Globus pallidus (tissue), 1 donor: ENCODE measurements at regions not wholly inside any gene's neighbourhood (a gene's known extent, or its start where the extent isn't known, plus 50 kb on each side); places are given as distances from the start of the nearest gene placed in this dataset.

Experiments used
- DNase-seq: peaks from one replicate; pipeline ENCODE4 v3.0.0-alpha.2; 2015; ENCODE audit warnings: low spot score

DNA sequence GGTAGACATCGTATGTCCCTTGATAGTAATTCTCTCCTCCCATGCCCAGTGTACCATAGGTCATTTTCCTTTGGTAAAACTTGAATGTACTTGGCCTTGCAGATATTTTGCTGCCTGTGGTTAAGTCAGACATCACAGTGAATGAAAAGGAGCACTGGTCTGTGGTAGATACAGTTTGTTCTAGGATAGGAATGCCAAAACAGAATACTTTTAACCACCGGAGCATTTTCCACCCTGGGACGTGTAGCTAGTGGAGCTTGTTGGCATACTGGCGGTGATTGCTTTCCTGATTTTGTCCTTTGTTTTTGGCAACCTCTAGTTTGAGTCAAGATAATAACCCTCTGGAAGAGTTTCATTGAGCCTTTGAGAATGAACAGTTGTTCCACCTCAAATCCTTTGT lies 92.0 kb upstream of the BMPER start:
- DNase-seq = no peak

DNA sequence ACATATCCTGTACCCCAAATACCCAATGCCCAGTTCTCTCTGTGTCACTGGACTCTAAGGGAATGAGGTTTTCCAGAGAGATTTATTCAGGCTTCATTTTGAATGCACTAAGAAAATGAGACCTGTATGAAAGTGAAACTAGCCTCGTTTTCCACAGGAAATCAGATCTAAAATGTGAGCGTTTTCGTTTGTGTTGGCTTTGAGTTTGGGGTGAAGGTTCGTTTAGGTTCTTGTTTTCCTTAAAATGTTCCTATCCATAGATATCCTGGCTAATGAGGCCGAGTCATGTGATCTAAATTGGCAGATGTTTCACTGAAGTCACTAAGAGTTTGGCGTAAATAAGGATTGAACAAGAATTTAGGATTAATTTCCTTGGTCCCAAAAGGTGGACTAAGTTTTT lies 90.9 kb upstream of the BMPER start:
- DNase-seq = no peak

DNA sequence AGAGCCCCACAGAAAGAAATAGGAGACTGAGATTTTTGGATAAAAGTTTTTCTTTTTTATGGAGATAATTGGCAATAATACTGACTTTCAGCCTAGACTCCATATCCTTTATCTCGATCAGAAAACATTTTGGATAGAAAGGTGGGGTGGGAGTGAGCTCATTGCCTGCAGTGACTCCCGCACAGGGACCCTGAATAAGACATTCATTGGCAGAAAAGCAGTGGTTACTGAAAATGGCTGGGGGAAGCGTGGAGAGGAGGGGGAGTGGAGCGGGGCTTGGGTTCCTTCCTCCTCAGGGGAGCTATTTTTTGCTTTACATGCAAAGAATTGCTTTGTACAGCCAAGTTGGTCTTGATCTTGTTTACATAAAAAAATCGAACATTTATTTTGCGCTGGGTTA lies 90.4 kb upstream of the BMPER start:
- DNase-seq = no peak

DNA sequence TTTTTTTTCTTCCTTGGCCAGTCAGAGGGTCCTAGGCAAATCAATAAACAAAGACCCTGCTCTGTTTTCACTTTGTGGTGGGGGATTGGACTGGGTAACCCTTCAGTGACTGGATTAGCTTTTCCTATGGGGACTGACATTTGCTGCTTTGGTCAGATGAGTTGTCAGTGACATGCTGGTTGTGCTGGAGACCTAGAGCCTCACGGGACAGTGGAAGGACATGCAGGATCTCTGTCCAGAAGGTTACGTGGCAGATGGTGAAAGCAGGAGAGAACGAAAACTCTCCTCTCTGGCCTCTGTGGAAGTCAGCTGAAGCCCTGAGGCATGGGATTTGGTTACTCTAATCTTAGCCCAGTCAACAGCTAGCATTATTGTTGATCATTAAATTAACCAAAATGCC lies 90.0 kb upstream of the BMPER start:
- DNase-seq = no peak

DNA sequence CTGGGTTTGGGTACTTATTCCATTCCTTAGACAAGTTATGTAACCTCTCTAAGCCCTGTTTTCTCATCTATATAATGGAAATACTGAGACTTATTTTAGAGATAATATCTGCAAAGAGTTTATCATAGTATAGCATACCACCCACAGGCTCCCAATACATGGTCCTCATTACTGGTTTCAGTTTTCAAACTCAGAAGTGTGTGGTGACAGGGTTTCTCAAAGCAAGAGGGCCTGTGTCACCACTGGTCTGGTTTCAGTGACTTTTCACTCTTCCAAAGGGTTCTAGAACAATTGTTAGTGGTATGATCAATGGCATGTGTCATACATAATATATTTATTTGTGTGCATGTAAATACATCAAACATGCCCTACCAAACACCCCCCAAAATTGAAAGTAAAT lies 89.2 kb upstream of the BMPER start:
- DNase-seq = no peak

DNA sequence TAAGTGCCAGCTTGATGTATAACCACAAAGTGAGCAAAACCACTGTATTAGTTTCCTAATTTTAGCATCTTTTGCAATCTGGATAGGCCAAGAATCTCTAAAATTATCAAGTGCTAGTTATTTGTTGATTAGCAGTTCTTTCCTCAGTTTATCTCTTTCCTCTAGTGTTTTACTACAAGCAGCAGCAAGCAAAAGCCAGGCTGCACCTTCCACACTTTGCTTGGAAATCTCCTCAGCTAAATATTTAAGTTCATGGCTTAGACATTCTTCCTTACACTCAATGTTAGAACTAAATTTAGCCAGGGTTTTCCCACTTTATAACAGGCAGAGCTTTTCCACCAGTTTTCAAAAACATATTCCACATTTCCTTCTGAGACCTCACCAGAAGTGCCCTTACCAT lies 85.7 kb upstream of the BMPER start:
- no peak for DNase-seq

DNA sequence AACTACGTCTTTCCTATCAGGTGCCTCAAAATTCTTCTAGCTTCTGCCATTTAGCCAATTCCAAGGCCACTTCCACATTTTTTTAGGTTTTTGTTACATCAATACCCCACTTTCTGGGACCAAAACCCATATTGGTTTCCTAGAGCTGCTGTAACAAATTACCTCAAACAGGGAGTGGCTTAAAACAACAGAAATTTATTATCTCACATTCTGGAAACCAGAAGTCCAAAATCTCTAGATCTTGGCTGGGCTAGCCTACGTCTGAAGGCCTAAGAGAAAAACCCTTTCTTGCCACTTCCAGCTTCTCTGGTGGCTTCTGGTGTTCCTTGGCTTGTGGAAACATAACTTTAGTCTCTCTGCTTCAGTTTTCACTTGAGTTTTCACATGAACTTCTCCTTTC lies 85.1 kb upstream of the BMPER start:
- DNase-seq = no peak

DNA sequence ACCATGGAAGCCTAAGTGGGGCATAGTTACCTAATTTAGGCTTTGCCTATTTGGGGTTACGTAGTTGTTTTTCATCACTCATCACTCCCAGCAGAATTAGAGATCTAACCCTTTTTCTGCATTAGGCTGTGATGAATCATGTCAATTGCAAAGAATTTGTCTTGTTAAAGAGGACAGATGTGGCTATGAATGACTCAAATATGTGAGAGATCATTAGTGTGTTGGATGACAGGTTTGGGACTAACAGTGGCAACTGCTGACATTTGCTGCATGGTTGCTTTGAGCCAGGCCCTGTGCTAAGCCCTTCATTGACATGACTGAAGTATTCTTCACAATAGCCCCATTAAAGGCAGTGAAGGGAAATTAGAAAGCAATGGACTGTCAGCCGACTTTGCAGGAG lies 83.4 kb upstream of the BMPER start:
- DNase-seq = no peak

DNA sequence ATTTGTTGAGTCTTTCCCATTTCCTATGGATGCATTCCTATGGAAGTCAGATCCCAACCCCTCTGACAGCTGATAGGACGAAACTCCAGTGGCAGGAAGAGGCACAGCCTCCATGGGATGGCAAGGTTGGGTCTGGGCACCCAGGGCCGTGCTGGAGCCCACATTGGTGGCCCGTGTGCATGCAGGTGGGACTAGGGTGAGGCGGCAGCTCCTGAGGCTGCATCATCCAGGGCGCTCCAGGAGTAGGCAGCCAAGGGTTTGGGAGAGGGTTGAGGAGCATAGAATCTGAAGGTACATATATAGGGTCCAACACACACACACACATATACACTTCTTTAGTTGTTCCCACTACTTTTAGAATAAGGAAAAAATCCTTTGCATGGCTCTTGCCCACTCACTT lies 81.4 kb upstream of the BMPER start:
- DNase-seq = no peak

DNA sequence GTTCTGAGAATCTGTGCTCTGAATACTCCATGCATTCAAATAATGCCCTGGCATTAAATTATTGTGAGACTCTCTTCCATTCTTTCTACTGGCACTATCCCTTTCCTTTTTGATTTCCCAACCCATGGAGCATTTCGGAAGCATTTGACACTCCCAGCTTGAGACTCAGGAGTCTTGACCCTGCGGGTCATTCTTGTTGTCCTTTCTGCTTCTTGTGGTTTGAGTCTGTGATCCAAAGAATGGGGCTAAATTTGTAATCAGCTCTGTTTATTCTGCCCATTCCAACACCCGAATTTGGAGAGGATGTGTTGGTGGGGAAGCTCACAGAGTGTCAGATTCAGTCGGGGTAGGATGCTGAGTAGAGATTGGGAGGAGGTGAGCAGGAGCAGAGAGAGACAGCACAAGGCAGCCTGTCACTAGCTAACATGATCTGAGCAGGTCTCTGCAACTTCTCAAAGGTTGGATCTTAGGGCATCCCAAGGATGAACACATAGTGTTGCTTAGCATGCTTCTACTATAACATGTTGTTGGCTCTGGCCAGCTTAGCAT lies 80.4 kb upstream of the BMPER start:
- DNase-seq = no peak

DNA sequence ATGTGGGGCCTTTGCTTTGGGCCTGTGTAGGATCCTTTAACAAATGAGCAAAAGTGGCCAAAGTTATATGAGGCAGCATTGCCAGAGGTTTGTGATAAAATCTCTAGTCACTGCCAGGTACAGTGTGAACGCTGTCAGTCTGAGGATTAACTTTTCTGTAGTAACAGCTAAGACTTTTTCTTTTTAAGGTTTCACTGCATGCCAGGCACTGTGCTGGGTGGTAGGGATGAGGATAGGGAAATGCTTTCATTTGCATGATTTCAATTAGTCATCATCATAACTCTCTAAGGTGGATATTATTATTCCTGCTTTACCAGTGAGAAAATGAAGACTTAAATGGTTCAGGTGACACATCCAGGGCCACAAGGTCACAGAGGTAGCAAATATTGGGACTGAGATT lies 79.7 kb upstream of the BMPER start:
- no peak for DNase-seq

DNA sequence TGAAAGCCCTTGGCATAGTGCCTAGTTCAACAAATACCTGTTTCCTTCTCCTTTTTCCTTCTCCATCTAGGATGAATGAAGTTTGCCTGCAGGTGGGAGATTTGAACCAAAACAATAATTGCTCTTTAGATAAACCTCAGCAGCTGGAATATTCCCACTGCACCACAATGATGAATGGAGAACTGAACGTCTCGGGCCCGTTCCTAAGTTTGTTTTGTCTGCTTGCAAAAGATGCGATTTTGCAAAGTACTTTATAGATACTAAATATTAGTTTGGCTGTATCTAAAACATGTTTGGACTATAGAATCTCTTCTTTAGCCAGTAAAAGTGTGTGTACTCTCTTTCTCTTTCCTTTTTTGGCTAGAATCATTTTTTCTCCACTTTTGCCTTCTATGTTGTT lies 75.8 kb upstream of the BMPER start:
- DNase-seq = no peak

DNA sequence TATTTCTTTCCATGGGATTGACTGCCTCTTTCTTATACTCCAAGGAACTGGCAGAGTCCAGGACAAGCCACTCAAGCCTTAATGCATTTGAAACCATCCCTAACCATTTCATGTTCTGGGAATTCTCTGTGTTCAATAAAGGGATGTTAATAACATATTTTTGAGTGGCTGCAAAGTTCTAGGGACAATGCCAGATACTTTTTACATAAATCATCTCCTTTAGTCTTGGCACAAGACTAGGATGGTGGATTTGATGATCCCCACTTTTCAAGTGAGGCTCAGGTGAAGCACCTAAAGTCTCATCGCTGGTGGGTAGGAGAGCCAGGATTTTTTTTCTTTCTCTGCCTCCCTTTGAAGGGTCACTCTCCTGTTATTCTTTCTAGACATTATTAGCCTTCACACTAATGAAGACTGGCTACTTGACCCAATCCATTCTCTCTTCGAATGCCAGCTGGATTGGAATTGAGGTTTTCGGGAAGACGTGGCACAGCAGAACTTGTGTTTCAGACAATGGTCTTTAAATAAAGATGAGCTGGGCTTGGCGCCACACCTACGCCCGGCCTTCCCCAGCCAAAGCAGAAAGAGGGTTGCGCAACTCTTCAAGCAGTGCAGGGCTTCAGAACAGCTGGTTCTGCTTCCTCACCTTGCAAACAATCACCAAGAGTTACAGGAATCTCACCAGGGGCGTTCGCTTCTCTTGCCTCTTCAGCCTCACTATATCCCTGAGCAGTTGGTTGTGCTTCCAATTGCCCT lies 73.8 kb upstream of the BMPER start:
- no peak for DNase-seq

DNA sequence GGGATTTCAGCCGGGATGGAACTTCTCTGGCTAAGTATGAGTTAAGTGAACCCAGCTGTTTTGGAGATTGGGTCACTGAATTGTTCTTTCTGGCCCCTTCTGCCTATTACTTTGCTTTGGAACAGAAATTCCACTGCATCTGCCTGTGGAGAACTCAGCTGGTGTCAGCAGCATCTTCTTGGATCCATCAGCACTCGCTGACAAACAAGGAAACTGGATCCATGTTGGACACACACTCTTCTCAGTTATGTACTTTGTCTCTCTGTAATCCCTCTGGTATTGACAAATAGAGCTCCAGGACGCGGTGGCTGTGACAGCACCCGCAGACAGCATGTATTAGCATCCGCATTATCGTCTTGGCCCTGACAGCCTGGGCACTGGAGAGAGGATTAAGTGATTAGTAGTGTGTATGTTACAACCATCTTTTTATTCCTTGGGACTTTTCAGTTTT lies 73.0 kb upstream of the BMPER start:
- no peak for DNase-seq

DNA sequence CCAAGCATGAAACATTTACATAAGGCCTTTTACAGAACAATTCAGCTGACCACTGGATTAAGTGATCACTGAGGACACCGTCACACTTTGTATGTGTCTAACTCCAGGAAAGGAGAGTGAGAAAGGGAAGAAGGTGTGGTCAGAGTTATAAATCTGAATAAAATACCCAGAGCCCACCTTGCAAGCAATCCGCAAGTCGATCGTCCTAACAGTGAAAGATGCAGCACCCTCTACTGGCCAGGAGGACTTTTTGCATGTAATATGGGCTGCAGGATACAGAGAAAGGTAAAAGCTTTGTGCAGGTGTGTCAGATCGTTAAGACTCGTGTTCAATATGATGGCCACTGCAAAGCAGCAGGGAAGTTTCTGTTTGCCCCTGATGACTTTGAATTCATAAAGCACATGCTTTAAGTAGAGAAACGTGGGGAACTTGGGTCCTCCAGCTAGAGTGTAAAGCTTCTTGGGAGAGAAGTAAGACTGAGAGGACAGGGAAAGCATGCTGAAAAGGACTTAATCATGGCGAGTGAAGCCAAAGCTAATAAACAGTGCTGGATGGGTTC lies 68.5 kb upstream of the BMPER start:
- DNase-seq = no peak

DNA sequence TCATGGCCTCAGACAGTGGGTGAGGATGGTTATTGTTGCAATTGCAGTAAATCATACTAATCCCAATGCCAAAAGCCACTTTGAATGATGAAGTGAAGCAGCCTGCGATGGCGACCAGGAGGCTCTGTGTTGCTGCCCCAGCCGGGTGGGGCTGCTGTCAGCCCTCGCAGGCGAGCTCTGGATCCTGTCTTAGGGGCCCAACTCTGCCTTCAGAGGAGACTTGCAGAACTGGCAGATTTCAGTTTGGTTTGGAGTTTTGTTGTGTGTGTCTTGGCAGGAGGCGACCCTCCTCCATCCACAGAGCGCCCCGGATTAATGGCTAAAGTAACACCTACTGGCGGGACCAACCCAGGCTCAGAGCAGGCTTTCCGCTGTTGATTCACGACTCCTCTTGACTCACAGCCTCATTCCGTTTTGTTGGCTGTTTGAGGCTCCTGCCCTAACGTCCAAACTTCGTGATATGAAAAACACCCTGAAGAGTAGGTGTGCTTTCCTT lies 67.9 kb upstream of the BMPER start:
- DNase-seq = no peak

DNA sequence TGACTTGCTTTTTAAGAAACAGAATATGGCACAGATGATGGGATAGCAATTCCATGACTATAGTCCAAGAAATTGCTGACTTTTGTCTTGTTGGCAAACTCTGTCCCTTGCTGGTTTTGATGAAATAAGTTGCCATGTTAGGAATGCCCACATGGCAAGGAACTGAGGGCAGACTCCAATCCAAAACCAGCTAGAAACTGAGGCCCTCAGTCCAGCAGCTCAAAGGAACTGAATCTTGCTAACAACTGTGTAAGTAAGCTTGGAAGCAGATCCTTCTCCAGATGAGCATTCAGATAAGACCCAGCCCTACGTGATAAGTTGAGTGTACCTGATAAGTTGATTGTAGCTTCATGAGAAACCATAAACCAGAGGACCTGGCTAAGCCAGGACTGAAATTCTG lies 64.3 kb upstream of the BMPER start:
- no peak for DNase-seq

DNA sequence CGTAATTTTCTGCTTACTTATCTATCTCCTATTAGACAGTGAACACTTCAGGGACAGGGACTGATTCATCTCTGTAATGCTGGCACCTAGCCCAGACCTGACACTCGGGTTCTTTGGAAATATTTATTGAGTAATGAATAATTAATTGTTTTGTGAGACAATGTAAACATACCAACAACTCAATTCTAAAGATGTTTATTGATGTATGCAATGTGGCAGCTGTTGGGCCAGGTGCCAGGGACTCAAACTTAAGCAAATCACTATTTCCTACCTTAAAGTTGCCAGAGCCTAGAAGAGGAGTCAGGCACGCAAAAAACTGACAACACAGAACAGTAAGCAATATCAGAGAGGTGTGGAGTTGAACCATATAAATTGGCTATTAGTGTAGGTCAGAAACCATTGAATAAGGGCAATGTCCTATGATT lies 63.6 kb upstream of the BMPER start:
- no peak for DNase-seq

DNA sequence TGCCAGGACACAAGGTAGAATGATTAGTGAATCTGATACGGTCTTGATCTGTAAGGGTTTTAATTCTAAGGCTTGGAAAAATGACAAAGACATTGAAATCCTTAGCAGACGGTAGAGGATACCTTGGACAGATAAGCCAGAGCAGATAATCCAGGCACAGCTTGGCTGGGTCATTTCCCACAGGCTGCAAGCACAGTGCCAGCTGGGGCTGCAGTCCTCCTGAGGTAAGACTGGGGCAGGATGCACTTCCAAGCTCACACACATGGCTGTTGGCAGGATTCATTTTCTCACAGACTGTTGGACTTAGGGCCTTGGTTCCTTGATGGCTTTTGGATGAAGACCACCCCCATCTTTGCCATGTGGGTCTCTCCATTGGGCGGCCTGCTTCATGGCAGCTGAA lies 63.2 kb upstream of the BMPER start:
- DNase-seq = no peak

DNA sequence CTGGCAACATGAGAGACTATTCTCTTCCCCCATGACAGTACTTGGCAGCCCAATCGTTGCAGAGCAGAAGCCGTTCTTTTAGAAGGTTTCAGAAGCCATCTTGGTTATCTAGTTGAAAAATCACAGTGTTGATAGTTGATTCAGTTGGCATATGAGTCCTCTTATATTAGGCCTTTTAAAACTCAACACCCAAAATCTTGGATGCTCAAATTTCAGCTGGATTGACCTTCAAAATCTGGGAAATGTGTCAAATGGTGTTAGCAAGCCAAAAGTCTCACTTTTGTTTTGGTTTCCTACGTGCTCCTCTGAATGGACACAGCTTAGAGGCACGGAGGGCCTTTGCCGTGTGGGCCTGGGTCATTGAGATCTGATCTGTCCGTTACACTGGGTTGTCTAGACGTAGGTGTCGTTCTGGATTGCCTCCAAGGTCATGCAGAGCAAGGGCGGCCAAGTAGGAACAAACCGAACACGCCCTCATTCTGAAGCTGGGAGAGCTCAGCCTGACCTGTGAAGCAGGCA lies 59.3 kb upstream of the BMPER start:
- DNase-seq = no peak

DNA sequence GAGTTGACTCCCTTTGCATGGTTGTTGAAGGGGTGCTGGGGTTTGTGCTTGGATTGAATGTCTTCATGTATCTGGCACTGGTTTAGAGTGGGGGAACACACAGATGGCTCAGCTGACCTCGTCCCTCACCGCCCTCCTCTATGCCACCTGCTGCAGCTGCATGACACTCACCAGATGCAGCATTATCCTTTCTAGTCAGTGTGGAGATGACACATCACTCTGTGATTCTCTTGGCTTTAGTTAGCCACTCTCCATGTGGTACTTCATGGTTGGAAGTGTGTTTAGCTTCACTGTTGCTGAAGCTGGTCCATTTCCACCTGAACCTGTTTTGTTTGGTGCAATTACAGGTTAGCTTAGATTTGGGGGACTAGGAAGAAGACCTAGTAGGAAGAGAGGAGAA lies 56.3 kb upstream of the BMPER start:
- no peak for DNase-seq

DNA sequence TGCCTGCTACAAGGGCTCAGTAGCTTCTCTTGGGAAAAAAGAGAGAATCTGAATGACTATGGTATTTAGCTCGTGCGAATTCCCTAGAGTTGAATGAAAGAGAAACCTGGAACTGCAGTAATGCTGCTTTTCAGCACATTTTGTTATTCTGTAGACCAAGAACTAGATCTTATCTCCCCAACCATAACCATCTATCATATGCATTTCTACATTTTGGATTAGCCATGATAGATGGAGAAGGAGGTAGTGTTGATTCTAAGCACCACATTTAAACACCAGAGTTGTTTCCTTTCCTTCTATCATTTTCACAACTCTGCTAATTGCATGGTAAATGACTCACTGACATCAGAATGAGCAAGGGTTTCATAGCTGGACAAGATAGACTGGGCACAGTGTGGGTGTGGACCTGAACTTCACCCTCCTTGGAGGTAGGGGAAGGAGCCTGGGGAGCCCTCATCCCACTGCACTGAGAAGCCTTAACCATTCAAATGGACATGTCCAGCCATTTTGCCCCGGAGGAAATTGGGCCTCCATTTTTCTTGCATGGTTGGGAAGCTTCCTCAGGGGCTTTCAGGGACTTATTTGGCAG lies 55.3 kb upstream of the BMPER start:
- DNase-seq = no peak

DNA sequence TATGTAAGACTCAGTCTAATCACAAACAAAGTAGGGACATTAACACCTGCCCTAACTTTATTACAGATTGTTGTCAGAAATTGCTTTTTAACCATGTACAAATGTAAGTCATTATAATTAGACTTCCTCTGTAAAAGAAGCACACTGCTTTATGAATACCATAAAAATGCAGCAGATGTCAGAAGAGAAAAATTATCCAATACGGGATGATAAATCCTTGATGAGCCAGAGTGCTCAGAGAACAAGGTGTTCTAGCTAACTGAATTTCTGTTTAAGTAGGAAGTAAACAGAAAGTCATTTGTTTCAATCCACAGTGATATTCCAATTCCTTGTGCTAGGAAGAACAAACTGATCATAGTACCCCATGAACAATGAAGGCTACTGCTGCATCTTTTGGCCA lies 54.6 kb upstream of the BMPER start:
- no peak for DNase-seq
